ENCODE measurements at regions not wholly inside any gene's neighbourhood (a gene's known extent, or its start where the extent isn't known, plus 50 kb on each side); places are given as distances from the start of the nearest gene placed in this dataset.

GRCh38 chr17:51445946-51446345, 185.6 kb downstream of the UTP18 start:
- TF ChIP-seq CTCF (IDR thresholded peaks at IDR 0.05), result no peak
- no peak for TF ChIP-seq POLR2A (IDR thresholded peaks at IDR 0.05)

All from thyroid gland (tissue), 4 donors.